ENCODE measurements at regions not wholly inside any gene's neighbourhood (a gene's known extent, or its start where the extent isn't known, plus 50 kb on each side); places are given as distances from the start of the nearest gene placed in this dataset.

DNA sequence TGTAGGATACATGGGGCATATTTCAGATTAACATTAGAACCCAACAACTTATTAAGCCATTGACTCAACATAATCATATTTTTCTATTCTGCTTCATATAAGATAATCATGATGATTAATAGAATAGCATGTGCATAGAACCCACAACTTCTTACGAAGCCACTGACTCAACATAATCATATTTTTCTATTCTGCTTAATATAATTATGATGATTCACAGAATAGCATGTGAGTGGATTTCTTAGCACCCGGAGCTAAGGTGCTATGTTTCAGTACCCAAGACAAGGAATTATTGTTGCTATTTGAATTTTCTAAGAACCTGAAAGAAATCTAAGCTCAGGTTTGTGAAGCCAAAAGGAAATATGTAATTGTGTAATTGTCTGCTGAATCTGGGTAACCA is 96.8 kb downstream of the TENT5A start:
- TF ChIP-seq, protein P1, sequence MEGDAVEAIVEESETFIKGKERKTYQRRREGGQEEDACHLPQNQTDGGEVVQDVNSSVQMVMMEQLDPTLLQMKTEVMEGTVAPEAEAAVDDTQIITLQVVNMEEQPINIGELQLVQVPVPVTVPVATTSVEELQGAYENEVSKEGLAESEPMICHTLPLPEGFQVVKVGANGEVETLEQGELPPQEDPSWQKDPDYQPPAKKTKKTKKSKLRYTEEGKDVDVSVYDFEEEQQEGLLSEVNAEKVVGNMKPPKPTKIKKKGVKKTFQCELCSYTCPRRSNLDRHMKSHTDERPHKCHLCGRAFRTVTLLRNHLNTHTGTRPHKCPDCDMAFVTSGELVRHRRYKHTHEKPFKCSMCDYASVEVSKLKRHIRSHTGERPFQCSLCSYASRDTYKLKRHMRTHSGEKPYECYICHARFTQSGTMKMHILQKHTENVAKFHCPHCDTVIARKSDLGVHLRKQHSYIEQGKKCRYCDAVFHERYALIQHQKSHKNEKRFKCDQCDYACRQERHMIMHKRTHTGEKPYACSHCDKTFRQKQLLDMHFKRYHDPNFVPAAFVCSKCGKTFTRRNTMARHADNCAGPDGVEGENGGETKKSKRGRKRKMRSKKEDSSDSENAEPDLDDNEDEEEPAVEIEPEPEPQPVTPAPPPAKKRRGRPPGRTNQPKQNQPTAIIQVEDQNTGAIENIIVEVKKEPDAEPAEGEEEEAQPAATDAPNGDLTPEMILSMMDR (IDR thresholded peaks at IDR 0.05; ENCODE audit: low read depth, low read length, poor library complexity, severe bottlenecking) = no peak
- TF ChIP-seq EZH2phosphoT487 (IDR thresholded peaks at IDR 0.05; ENCODE audit: borderline replicate concordance, low read length) = no peak

Measured in DOHH2 (cell line).